Natural killer cell (primary cell): ENCODE measurements at regions not wholly inside any gene's neighbourhood (a gene's known extent, or its start where the extent isn't known, plus 50 kb on each side); places are given as distances from the start of the nearest gene placed in this dataset.

Source experiments
- ATAC-seq, 3 donors: fragments of 150-1000 bp in 2 of 3; fragments of 200-7000 bp in 1 of 3; cut with Tn5 transposase; 1 replicate in 1 of 3; 2 replicates in 2 of 3; pipeline ENCODE4 v1.10.0; 2021; ENCODE audit warnings: mild to moderate bottlenecking in 2 of 3, moderate library complexity in 2 of 3
- DNase-seq, 2 donors: peaks; one replicate each; pipeline versions ENCODE4 v3.0.0 to v3.0.0-alpha.2; 2013 to 2021; ENCODE audit warnings: mixed read lengths in 1 of 2
- H3K27ac ChIP-seq: one replicate; pipeline ENCODE4 v1.5.1; 2013; ENCODE audit warnings: mild to moderate bottlenecking, low read length
- H3K27me3 ChIP-seq: one replicate; pipeline ENCODE4 v1.6.1; 2013; ENCODE audit warnings: low read length; ENCODE audit not compliant: control insufficient read depth, insufficient read depth
- H3K36me3 ChIP-seq: one replicate; pipeline ENCODE4 v1.6.1; 2013; ENCODE audit warnings: low read length; ENCODE audit not compliant: control insufficient read depth, insufficient read depth
- H3K4me1 ChIP-seq: one replicate; pipeline ENCODE4 v1.6.1; 2013; ENCODE audit warnings: low read length; ENCODE audit not compliant: control insufficient read depth, insufficient read depth
- H3K4me3 ChIP-seq: one replicate; pipeline ENCODE4 v1.5.1; 2013; ENCODE audit warnings: low read length
- H3K9me3 ChIP-seq: one replicate; pipeline ENCODE4 v1.6.1; 2013; ENCODE audit warnings: low read length; ENCODE audit not compliant: control insufficient read depth, insufficient read depth
- H3K27ac Mint-ChIP-seq, 2 donors: one replicate each; pipeline ENCODE4 v1.8.0; 2022; ENCODE audit warnings: mild to moderate bottlenecking in 2 of 2, mixed read lengths in 2 of 2, moderate library complexity in 1 of 2
- H3K27me3 Mint-ChIP-seq, 2 donors: one replicate each; pipeline ENCODE4 v1.8.0; 2022; ENCODE audit warnings: low read depth in 2 of 2, mixed read lengths in 2 of 2
- H3K36me3 Mint-ChIP-seq: one replicate; pipeline ENCODE4 v1.8.0; 2022; ENCODE audit warnings: mixed read lengths
- H3K4me1 Mint-ChIP-seq, 2 donors: one replicate each; pipeline ENCODE4 v1.8.0; 2022; ENCODE audit warnings: mixed read lengths in 2 of 2
- H3K4me3 Mint-ChIP-seq: one replicate; pipeline ENCODE4 v1.8.0; 2022; ENCODE audit warnings: mild to moderate bottlenecking, moderate library complexity, mixed read lengths
- H3K9me3 Mint-ChIP-seq, 2 donors: one replicate each; pipeline ENCODE4 v1.8.0; 2022; ENCODE audit warnings: mixed read lengths in 2 of 2
- WGBS: methylation state at CpG from one replicate; pipeline ENCODE4 v1.1.7; 2013; ENCODE audit warnings: missing lambda C conversion rate; ENCODE audit not compliant: insufficient coverage; 5-methylcytosine and 5-hydroxymethylcytosine counted together
- intact Hi-C: fragments of 100-400 bp; cut with micrococcal nuclease; formaldehyde crosslinking; loops from one replicate; pipeline ENCODE4 v1.14.2; 2022
- TF ChIP-seq, protein P1 (sequence below): fragments of 200-600 bp; IDR thresholded peaks from one replicate; pipeline ENCODE4 v1.8.0; 2022; ENCODE audit warnings: antibody characterized with exemption

DNA sequence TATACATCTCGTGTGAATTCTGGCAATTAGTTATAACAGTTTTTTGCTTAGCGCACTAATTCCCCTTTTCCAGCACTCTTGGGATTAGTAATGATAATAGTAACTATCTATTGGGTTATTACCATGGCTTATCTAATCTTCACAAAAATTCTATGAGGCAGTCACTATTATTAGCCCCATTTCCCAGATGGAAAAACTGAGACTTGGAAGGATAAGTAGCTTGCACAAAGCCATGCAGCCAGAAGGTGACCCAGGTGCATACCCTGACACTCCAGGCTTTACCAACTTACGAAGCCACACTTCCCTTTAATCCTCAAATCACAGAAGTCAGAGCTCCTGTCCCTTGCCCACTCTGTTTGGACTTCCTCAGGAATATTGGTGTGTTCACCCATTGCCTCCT, 156.8 kb downstream of the CYP26B1 start:
- Histone ChIP-seq H3K4me1 (no peaks in the 10 kb centered on the region), H3K27me3 (no peaks in the 10 kb centered on the region), H3K36me3 (no peaks in the 10 kb centered on the region), H3K4me3 (no peak overlapping the region), H3K9me3 (no peaks in the 10 kb centered on the region), H3K27ac (no peak overlapping the region)
- 77% methylated on average over 1 of the region's 3 CpGs for WGBS
- intact Hi-C loops = no loop called here
- Mint-ChIP-seq H3K4me3 (no peak overlapping the region), H3K36me3 (no peaks in the 10 kb centered on the region), H3K27me3 (peaks cover 0 to 8% of the 10 kb centered on the region in 2 donors), H3K4me1 (no peaks in the 10 kb centered on the region), H3K9me3 (peaks cover 0 to 3% of the 10 kb centered on the region in 2 donors), H3K27ac (no peak overlapping the region)
- ATAC-seq (no peak), DNase-seq (no peak)
- TF ChIP-seq, protein P1, sequence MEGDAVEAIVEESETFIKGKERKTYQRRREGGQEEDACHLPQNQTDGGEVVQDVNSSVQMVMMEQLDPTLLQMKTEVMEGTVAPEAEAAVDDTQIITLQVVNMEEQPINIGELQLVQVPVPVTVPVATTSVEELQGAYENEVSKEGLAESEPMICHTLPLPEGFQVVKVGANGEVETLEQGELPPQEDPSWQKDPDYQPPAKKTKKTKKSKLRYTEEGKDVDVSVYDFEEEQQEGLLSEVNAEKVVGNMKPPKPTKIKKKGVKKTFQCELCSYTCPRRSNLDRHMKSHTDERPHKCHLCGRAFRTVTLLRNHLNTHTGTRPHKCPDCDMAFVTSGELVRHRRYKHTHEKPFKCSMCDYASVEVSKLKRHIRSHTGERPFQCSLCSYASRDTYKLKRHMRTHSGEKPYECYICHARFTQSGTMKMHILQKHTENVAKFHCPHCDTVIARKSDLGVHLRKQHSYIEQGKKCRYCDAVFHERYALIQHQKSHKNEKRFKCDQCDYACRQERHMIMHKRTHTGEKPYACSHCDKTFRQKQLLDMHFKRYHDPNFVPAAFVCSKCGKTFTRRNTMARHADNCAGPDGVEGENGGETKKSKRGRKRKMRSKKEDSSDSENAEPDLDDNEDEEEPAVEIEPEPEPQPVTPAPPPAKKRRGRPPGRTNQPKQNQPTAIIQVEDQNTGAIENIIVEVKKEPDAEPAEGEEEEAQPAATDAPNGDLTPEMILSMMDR = no peak

DNA sequence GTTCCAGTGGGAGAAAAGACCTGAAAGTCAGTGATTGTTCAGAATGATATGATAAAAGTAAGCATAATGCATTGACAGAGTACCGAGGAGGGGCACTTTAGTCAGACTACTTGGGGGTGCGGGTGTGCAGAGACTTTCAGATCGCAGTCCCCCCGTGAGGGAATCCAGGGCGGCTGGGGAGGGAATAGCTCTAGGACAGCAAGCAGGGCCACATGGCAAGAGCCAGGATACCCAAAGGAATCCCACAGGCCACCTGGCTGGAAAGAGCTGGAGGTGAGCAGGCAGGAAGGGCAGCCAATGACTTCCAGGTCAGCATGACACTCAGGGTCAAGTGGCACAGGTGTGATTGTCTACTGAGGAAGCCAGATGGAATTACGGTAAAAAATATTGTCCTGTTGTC, 157.5 kb downstream of the CYP26B1 start:
- Histone ChIP-seq H3K4me3 (no peak overlapping the region), H3K4me1 (no peaks in the 10 kb centered on the region), H3K36me3 (no peaks in the 10 kb centered on the region), H3K9me3 (no peaks in the 10 kb centered on the region), H3K27ac (no peak overlapping the region), H3K27me3 (no peaks in the 10 kb centered on the region)
- Mint-ChIP-seq H3K27me3 (peaks cover 0 to 8% of the 10 kb centered on the region in 2 donors), H3K4me3 (no peak overlapping the region), H3K27ac (no peak overlapping the region), H3K36me3 (no peaks in the 10 kb centered on the region), H3K9me3 (peaks cover 0 to 5% of the 10 kb centered on the region in 2 donors), H3K4me1 (no peaks in the 10 kb centered on the region)
- intact Hi-C loops = no loop called here
- 93% methylated on average over 6 of the region's 6 CpGs for WGBS
- no peak for DNase-seq
- TF ChIP-seq, protein P1 = no peak
- no peak for ATAC-seq

GRCh38 chr2:71989671-71990070, 158.0 kb downstream of the CYP26B1 start:
- ATAC-seq = no peak
- no peak overlapping the region for H3K27ac Mint-ChIP-seq
- intact Hi-C loops = no loop called here
- no peaks in the 10 kb centered on the region for H3K4me1 ChIP-seq
- H3K9me3 ChIP-seq = no peaks in the 10 kb centered on the region
- H3K27me3 ChIP-seq = no peaks in the 10 kb centered on the region
- H3K9me3 Mint-ChIP-seq = peaks cover 0 to 5% of the 10 kb centered on the region in 2 donors
- H3K27ac ChIP-seq = no peak overlapping the region
- no peaks in the 10 kb centered on the region for H3K4me1 Mint-ChIP-seq
- TF ChIP-seq, protein P1 = no peak
- no peak overlapping the region for H3K4me3 ChIP-seq
- no peaks in the 10 kb centered on the region for H3K36me3 Mint-ChIP-seq
- no peaks in the 10 kb centered on the region for H3K36me3 ChIP-seq
- no peak for DNase-seq
- H3K27me3 Mint-ChIP-seq = peaks cover 0 to 8% of the 10 kb centered on the region in 2 donors
- 100% methylated on average over 5 of the region's 5 CpGs for WGBS
- no peak overlapping the region for H3K4me3 Mint-ChIP-seq

DNA sequence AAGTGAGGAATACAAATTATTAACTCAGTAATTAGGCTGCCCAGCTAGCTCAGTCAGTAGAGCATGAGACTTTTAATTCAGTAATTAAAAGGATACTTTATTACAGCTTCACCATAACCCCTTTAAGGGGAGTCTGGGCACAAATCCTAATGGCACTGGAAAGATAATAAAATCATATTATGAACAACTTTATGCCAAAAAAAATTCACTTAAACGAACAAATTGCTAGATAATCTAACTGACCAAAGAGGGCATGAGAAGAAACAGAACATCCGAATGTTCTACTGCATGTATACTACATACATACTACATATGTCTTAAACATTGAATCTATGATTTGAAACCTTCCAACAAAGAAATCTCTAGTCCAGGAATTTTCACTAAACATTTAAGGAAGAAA, 159.5 kb downstream of the CYP26B1 start:
- H3K9me3 Mint-ChIP-seq = peaks cover 0 to 5% of the 10 kb centered on the region in 2 donors
- Histone ChIP-seq H3K27me3 (no peaks in the 10 kb centered on the region), H3K4me1 (no peaks in the 10 kb centered on the region), H3K9me3 (no peaks in the 10 kb centered on the region), H3K27ac (no peak overlapping the region), H3K36me3 (no peaks in the 10 kb centered on the region), H3K4me3 (no peak overlapping the region)
- WGBS = 100% methylated on average over 2 of the region's 2 CpGs
- H3K27me3 Mint-ChIP-seq = peaks cover 0 to 8% of the 10 kb centered on the region in 2 donors
- DNase-seq (no peak), ATAC-seq (no peak)
- H3K4me1 Mint-ChIP-seq = no peaks in the 10 kb centered on the region
- intact Hi-C loops = no loop called here
- TF ChIP-seq, protein P1 = no peak
- H3K27ac Mint-ChIP-seq = no peak overlapping the region
- no peaks in the 10 kb centered on the region for H3K36me3 Mint-ChIP-seq
- H3K4me3 Mint-ChIP-seq = no peak overlapping the region
